SW 1271 (cell line): ENCODE measurements at regions not wholly inside any gene's neighbourhood (a gene's known extent, or its start where the extent isn't known, plus 50 kb on each side); places are given as distances from the start of the nearest gene placed in this dataset.

ENCODE experiments used
- DNase-seq, 2 experiments: peaks; one replicate each; lab custom pipeline; 2025; lab: John Stamatoyannopoulos, UW

GRCh38 chr2:41695198-41696113 lies 352.4 kb upstream of the PKDCC start:
- DNase-seq = no peak

GRCh38 chr2:41697389-41697788 lies 350.4 kb upstream of the PKDCC start:
- DNase-seq = no peak

- no peak for DNase-seq
Measured at GRCh38 chr2:41698678-41699422, 349.0 kb upstream of the PKDCC start.

GRCh38 chr2:41701231-41701630 lies 346.6 kb upstream of the PKDCC start:
- DNase-seq = no peak

DNA sequence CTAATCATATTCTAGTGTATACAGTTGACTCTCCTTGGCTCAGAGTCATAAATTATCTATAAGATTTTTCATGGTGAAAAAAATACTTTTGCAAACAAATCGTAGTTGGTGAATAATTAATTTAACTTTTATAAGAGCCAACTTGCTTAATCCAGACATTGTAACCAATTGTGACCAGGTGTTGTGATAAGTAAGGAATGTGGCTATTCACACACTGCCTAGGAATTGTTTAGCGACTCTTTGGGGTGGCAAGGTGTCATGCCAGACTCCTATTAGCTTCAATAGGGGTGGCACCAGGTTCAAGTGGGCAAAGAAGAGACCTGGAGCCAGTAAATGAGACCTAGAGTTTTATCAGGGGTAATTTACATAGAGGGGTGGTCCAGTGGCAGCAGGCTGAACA lies 344.7 kb upstream of the PKDCC start:
- no peak for DNase-seq

DNA sequence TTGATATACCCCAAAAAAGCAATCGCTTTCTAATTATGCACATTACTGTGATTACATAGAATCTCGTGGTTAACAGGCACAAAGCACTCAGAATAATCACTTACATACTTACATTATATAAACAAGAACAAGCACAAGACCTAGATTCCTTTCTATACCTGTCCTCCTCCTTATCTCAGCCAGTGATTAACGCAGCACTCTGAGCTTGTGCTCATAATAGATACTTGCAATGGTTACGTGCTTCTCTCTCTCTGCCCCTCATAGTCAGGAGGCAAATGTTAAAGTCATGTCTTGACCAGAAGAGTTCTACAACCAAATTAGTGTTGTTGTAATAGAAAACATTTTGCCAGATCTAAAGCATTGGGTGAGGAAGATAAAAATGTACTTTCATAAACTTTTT lies 342.2 kb upstream of the PKDCC start:
- no peak for DNase-seq

DNA sequence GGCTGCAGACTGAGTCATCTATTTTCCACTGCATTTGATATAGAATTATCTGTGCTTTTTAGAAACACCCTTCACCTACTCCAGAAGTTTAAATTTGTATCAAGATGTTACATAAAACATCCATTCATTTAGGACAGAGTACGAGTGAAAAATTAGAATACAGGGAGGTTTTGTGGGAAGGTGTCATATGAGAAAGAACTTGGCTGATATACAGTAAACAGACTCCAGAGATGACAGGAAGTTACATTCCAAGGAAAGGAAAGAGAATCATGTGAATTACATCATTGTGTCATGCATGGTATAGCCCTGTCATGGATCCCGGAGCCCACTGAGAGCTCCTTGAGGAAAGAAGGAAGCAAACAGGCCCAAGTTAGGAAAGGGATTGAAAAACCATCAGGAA lies 341.5 kb upstream of the PKDCC start:
- DNase-seq = no peak

DNA sequence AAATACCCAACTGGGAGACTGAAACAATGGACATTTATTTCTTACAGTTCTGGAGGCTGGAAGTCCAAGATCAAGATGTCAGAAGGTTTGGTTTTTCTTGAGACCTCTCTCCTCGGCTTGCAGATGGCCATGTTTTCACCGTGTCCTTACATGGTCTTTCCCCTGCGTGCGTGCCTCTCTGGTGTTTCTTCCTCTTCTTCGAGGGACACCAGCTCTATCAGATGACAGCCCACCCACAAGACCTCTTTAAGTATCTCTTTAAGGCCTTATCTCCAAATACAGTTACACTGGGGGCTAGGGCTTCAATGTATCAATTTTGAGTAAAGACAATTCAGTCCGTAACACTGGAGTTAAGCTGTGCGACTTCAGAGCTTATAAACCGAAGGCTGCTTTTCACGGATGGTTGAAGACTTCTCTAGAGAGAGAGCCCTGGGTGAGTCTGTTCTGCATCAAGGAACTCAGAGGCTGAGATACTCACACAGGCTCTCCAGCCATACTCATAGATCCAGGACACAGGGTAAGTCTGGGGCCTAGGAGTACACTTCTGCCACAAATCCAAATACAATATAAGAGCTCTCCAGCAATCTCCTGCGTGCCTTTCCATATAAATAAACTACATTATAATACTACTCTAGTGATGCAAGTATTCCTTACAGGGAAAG lies 339.9 kb upstream of the PKDCC start:
- DNase-seq = no peak

DNA sequence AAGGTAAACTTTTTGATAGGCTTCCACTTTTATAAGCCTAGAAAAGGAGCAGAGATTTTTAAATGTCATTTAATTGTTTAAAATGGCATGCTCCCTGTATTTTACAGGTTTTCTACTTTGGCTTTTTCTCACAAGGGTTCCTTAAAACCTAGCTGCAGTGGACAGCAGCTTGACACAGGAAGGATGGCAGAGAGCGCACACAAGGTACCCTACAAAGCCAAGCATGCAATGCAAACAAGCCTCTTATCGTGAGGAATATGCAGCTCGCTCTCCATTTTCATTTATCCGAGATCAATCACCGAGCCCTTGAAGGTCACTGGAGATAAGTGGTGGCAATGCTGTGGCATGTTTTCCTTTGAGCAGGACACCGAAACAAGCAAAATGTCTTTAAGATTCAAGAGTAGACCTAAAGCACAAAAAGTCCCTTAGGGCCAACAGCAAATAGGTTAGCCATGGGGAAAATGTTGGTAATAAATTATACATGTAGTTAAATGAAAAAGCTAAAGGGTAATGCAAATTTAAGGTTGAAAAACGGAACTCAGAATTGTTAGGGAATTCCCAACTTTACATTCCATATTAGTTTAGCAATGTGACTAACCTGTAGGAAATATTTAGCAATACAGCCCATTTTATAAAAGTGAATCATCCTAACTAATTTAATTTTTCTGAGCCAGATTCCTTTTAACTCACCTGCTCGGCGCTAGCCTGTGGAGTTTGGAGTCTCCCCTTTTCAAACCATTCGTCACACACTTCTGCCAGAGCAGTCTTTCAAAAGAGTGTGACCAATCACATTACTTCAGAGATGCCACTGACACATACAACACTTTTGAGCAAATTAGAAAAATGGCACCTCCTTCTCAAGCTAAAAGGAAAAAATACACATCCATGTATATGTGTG lies 337.9 kb upstream of the PKDCC start:
- DNase-seq = no peak

DNA sequence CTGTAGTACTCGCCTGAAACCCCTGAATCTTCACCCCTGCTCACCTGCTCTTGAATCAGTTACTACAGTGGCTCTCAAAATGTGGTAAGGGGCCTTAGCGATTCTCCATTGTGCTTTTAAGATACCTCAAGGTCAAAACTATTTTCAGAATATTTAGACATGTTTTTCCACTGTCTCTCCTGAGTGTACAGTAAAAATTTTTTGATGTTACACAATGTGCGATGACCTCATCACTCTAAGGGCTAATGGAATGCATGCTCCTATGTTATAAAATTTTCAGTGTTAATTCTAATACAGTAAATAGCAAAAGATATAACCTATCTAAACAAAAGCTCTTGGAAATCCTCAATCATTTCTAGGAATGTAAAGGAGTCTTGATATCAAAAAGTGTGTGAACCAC lies 336.9 kb upstream of the PKDCC start:
- no peak for DNase-seq

DNA sequence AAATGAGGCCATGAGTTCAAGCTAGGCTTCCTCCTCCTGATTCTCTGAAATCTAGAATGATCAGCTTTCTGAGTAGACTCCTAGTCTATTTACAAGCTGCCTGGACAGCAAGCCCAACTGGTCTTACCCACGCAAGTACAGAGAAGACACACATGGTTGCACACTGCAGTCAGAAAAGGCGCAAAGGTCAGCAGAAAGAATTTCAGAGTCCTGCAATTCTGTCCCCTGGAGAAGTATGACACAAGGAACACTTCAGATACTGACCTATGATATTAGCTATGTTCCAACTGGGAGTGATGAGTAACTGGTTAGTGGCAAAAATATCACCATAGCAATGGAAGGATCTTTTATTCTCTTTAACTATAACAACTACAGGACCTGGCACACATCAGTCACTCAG lies 336.1 kb upstream of the PKDCC start:
- DNase-seq = no peak

DNA sequence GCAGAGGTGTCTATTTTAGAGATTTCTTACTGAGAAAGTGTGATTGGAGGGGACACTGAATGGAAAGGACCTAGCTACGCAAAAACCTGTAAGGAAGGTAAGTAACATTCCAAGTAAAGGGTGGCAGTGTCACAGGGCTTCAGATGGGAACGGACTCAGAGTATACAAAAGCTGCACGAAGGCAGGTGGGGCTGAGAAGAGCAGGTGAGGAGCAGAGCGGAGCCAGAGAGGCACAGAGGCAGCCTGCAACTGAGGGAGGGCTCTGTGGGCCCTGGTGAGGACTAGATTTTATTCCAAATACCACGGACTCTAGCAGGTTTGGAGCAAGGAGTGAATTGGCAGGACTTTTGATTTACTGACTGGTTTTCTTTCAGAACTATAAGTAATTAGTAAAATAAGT lies 331.3 kb upstream of the PKDCC start:
- no peak for DNase-seq

DNA sequence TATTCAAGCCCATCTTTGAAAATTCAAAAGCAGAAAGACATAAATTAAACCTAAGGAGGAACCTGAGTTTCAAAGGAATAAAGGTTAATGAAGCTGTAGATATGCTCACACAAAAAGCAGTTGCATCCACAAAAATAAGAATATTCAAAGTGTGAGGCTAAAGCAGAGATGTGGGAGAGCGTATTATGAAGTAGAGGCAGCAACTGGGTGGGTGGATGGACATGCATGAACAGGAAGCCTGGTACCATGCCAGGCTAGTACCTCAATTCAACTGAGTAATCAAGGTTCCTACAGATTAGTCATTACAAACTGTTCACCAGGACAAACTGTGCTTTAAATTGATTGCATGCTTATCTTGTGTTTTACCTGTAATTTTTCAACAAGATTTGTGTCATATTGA lies 330.0 kb upstream of the PKDCC start:
- no peak for DNase-seq

DNA sequence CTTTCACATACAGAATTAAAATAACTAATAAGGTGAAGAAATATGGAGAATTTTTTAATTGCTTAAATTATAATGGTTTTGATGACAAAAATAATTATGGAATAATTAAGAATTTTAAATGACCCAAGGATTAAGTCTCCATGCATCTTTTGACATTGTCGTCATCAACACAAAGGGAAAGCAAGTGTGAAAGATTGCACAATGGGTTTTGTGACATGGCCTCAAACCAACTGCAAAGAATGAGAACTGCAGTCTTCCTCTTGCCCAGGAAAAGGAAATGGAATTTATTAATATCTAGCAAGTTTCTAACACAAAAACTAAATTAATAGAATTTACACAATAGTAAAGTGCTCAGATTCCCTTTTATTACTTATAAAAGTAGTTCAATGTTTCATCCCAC lies 329.1 kb upstream of the PKDCC start:
- no peak for DNase-seq

DNA sequence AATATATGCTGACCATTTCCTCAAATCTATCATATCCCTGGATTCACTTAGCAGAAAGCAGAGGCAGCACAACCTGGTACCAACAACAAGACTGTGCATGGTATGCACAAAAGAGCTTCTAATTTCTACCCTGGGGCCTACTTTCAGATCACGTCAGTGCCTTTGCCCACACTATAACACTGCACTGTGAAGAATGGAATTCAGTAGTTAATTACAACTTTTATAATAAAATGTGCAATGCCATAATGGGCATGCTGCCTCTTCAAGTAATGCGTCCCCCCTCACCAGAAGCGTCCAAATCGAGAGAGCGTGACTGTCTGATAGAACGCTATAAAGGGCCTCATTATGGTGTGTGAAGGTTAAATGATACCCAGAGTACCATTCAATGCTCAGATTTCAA lies 328.1 kb upstream of the PKDCC start:
- no peak for DNase-seq

DNA sequence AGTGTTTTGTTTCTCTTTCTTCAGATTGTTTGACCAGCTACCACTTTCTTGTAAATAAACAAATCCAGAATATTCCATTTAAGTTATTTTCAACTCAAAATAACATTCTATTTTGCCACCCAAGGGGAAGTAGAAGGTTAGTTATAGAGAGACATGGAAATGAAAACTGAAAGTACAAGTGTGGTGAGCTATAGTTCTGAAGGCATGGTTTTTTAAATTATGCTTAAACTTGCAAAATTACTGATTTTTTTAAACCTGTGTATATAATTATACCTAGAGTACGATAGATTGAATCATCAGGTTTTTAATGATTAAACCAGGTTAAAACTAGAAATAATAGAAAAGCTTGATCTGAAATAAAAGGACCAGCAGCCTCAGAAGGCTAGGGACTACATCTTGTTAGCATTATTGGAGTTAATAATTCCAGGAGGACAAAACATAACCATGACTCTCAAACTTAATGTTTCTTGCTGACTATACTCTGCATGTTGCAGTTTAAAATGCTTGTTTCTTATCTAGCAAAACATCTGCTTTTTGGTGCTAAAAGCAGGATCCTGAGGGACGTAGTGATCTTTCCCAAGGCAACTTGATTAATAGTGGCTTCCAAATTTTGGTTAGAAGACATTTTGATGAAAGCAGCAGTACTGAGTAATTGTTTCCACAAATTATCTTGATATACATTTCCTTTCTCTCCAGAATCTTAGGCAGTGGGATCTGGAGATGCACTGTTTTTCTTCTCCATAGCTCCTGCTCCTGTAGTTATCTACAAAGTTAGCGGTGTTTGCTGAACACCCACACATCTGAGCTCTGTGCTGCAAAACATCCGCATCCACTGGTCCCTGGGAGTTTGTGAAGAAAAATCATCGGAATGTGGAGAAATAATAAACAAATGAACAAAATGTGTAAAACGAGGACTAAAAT lies 327.2 kb upstream of the PKDCC start:
- DNase-seq = no peak

- DNase-seq = no peak
Measured at GRCh38 chr2:41722668-41723369, 325.0 kb upstream of the PKDCC start.

DNA sequence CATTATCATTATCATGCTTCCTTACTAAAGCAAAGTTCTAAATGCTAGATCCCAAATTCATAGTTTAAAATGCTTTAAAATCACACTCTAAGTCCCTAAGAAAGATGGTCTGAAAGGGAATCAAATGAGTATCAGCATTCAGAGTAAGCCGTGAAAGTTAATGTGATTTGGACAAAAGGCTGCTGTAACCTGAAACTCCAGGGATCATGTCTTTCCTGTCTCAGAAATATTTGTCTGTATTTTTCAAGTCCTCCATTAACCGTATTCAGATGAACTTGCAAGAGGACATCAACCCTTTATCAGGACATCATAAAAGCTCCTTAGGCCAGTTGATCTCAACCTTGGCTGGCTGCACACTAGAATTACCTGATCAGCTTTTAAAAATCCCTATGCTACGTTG lies 324.3 kb upstream of the PKDCC start:
- no peak for DNase-seq

DNA sequence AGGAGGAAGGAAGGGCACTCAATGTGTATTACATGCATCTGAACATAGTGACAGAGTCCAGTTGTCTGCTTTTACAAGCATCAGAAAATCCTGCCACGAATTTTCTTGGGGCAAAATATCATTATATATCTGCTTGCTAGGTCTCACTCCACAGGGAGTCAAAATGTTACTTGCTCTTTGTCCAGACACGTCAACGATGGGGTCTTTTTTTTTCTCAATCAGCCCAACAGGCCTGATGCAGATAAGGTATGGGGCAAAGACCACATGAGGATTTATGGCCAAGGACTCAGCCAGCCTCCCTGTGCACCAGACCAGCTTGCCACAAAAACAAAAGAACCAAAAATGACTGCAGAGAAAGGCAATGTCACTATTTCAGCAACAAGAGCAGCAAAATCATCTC lies 323.4 kb upstream of the PKDCC start:
- DNase-seq = no peak

DNA sequence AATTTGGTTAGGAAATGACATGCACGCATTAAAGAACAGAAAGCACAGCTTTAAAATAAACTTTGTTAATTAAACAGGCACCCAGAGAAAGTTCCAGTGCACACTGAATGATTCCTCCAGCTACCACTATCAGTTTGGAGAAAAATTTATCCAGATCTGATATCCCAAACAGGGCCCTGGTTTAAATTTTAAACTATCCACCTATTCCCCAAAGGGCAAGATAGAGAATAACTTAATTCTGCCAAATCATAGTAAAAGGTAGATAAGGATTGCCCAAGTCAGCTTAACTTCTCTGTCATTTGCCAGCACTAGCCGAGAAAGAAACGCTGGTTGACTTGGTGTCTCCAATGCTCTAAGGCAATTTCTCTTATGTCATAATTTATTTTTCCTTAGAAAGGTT lies 321.9 kb upstream of the PKDCC start:
- no peak for DNase-seq
